ENCODE measurements at regions not wholly inside any gene's neighbourhood (a gene's known extent, or its start where the extent isn't known, plus 50 kb on each side); places are given as distances from the start of the nearest gene placed in this dataset.

- TF ChIP-seq CTCF (IDR thresholded peaks at IDR 0.05) = no peak
- no peak for TF ChIP-seq POLR2A (IDR thresholded peaks at IDR 0.05)
These were observed 121.1 kb upstream of the NPHP3 start for GRCh38 chr3:132843349-132843748.

Measured in uterus (tissue), 2 donors.